Hematopoietic multipotent progenitor cell treated with erythropoietin and hydrocortisone succinate and interleukin-3 and kit ligand, for 17 days (in vitro differentiated cells): ENCODE measurements at regions not wholly inside any gene's neighbourhood (a gene's known extent, or its start where the extent isn't known, plus 50 kb on each side); places are given as distances from the start of the nearest gene placed in this dataset.

ENCODE experiments used
- DNase-seq: peaks from one replicate; pipeline ENCODE4 v3.0.0-alpha.2; 2015; ENCODE audit warnings: low spot score

DNA sequence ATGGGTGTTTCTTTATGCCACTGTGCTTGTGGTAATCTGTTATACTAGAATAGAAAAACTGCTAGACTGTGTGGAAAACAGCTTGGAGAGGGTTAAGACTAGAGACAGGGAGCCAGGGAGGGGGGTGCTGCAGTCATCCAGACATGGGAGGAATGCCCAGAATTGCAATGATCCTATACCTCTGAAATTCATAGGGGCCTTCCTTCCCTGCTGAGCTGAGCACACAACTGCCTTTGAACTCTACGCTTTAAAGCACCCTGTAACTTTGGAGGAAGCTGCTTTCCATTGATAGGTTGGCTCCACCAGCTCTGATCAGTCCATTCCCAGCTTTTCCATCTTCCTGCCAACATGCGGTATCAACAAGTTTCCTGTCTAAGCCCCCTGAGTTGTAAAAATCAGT lies 155.9 kb upstream of the RASGEF1B start:
- DNase-seq, result no peak

DNA sequence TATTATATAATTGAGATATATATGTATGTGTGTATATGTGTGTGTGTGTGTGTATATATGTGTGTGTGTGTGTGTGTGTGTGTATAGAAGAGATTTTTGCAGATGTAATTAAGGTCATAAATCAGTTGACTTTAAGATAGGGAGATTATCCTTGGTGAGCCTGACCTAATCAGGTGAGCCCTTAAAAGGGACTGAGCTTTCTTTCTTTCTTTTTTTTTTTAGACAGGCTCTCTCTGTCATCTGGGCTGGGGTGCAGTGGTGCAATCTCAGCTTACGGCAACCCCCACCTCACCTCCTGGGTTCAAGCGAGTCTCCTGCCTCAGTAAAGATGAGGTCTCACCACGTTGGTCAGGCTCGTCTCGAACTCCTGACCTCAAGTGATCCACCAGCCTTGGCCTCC lies 155.1 kb upstream of the RASGEF1B start:
- no peak for DNase-seq

DNA sequence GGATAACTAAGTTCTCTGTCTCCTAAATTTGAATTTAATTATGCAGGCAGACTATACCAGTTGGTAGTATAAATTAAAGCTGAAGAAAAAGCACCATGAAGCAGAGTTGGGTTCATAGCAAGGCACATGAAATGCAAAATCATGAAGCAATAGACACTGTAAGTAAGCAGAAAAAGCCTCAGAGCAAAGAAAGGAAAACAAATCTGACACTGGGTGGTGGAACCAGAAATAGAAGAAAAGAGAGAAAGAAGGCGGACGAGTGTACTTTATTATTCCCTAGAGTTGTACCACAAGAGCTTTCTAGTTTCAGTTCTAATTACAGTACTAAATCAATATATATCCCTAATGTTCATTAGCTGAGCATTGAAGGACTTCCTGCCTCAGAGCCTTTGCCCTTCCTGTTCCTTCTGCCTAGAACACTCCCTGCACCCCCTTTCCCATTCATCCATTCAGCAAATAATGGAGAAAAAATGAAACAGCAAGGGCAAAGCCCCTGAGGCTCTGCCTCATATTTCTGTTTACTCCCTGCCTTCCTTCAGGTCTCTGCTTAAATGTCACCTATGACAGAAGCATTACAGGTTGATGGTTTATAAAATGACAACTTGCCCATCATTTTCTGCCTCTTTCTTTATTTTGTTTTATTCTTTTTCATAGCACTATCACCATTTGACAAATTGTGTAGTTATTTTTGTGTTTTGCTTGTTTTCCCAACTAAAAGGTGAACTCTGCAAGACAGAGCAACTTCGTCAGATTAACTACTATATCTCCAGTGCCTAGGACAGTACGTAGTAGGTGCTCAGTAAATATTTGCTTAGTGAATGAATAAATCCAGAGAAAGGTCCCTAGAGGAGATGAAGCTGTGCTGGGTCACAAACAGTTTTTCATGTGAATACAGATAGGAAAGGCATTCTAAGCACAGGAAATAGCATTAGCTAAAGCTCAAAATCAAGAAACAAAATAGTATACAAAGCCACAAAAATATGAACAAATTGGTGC lies 154.0 kb upstream of the RASGEF1B start:
- no peak for DNase-seq

DNA sequence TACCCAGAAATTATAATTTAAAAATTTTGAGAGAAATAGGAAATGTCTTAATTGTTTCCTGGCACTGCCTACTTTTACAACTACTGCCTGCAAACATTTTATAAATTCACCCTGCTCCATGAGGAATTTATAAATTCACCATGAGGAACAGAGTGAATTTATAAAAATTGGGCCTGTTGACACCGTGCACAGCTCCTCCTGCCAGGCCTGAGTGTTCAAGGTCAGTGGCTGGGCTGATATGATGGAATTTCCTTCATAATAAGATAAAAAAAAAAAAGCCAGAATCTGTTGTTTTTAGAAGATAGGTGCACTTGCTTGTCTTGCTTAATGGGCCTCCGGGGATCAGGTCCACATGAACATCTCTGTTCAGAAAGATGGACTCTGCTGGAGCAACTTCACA lies 151.7 kb upstream of the RASGEF1B start:
- DNase-seq, result no peak

DNA sequence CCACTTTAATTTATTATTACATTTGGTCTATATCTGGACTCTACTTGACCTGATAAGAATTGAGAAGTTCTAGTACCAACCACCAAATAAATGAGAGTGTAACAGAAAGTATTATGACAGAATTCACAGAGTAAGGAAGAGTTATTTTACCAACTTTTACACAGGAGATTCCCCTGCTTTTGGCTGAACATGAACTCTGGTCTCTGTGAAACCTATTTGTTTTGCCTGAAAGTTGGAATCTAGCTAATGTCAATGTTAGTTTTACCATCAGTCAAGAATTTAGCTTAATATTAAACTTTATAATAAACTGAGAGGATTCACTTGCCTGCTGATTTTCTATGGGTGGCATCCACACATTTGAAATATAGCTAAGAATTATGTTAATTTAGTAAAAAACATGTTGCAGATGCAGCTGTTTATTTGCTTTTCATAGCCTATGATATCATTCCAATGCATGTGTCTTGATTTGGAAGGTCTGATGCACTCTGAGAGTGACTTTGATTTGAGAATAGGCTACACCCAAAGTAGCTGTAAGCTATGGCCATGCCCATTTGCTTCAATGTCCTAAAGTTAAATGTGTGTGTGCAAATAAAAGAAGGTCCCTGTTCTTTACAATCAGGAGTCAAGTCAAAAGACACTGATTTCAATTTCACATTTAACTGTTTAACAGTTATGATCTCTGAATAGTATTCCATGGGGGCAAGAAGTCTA lies 150.9 kb upstream of the RASGEF1B start:
- DNase-seq, result no peak

DNA sequence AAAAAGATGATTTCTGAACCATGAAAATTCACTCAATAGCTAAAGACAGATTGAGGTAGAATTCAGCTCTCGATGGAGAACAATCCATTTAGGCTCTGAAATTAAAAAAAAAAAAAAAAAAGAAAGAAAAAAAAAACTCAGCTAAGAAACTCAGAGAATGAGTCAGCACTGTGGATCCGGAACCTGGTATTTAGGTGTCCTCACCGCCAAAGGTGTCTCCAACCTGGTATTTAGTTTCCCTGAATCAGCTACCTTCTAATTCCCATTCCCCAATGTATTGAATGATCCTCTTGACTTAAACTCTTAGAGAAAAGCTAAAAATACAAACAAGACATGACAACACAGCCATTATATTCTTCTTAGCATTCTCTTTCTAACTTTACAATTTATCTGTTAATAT lies 150.3 kb upstream of the RASGEF1B start:
- no peak for DNase-seq

DNA sequence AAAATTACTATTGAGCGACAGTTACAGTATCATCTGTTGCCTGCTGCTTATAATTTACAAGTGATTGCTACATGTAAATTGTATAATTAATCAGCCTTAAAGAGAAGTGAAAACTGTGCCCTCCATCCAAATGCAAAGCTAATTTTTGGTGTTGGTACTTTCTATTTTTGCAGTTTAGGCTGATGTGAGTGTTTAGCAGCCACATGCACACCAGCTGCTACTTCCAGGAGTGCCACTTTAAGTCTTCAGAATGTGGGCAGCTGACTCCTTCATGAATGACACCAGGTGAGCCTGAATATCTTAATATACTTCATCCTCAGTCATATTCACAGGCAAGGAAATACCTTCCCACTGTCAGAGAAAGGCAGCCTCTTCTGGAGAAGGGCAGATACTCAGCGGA lies 149.8 kb upstream of the RASGEF1B start:
- no peak for DNase-seq

DNA sequence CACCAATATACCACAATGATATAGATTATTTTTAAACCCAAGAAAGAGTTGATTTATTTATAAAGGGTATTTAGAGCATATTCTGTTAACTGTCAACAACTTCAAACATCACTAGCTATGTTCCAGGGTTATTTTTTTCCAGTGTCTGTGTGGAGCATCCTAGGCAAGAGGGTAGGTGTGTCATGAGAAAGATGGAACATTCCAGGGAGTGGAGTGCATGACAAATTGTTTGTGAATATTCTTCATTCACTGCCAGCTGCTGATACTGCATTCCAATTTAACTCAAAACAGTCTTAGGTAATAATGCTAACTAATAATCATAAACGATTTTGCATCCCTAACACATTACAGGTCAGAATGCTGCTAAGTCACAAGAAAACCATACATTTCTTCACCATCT lies 148.7 kb upstream of the RASGEF1B start:
- no peak for DNase-seq

DNA sequence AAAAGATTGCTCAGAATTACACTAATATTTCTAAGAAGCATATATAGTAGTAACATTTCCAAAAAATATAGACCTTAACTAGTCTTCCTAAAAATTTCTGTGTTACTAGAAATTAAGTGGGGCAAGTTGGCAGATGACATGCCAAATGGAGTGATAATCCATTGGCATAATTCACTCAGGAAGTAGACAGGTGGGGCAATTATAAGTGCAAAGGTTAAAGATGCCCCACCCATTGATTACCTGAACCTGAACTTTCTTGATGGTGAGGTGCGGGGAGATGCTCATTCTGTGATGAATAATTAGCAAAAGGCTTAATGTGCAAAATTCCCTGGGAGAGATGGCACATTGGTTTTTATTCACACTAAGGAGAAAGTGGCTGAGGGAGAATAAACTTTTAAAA lies 145.8 kb upstream of the RASGEF1B start:
- no peak for DNase-seq

DNA sequence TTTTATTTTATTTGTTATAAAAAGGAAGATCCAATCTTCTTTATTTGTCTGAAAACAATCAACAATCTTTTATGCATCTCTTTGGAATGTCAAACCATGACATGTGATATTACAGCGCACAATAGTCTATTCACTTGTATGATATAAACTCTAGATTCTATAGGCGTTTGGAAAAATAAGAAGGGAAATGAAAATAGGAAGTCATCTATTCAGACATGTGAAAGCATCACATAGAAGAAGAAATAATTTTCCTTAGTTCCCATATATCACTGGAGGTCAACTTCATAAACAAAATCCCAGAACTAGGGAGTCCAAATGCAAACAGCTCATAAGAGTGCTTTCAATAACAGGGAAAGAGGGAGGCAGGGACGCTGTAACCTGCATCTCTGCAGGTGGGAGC lies 139.5 kb upstream of the RASGEF1B start:
- no peak for DNase-seq

DNA sequence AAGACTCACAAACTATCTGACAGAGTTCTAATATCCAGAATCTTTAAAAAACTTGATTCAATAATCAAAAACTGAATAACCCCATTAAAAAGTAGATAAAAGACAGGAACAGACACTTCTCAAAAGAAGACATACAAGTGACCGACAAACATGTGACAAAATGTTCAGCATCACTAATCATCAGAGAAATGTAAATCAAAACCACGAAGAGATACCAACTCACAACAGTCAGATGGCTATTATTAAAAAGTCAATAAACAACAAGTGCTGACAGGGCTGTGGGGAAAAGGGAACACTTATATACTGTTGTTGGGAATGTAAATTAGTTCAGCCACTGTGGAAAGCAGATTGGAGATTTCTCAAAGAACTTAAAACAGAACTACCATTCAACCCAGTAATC lies 138.1 kb upstream of the RASGEF1B start:
- no peak for DNase-seq

DNA sequence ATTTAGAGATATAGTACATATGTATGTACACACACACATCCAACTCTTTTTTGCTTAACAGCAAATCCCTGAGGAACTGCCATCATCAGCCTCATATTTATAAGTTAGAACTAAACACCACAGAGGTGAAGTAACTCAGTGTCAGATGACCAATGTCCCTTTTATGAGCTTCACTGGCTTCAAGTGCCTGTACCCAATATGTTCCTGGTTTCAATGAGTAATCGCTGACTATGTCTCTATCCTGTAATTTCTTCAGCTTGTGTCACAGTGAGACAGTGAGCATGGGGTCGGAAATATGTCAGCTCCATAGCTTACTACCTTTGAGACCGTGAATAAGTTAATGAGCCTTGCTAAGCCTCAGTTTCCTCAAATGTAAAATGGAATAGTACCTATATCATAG lies 136.2 kb upstream of the RASGEF1B start:
- no peak for DNase-seq

DNA sequence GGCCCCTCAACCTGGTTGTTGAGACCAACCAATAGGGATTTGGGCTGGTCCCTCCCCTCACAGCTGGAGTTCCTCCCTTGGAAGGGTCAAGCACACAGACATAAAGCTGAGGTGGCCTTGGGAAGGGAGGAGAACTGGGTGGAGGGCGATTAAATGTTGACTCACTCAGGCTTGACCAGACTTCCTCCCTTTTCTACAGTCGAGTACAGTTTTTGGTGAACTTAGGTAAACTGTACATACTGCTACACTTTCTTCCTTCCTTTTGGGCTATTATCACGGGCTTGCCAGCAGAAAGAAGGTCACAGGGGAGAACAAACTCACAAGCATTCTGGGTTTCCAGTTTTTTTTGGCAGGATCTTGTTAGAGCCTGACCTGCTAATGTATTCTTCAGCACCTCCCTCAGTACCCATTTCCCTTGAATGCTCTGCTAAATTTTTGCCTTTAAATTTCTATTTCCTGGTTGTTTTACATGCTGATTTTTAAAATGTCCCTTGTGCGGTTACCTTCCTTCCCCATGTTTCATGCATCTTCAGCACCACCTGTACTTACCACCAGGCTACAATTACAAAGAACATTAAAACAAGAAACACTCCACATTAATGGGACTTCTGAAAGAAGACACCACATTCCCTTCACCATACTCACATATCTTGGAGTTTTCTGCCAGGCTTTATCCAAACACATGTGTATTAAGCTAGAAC lies 135.2 kb upstream of the RASGEF1B start:
- DNase-seq, result no peak

DNA sequence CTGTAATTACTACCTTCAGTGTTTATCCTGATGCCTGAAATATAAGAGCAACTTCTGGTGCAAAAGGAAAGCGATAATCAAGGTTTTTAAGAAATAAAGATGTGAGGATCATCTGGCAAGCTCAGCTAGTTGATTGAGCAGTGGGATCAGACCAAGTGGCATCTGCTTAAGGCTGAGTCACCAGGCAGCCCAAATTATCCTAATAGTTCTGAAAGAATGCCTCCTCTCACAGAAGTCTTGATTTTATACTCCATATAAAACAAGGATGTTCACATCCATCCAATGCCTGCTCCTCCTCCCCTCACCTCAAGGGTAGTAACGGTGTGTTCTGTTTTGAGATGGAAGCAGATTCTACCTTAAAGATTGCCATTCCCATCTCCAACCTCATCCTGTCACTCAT lies 134.5 kb upstream of the RASGEF1B start:
- DNase-seq, result no peak

DNA sequence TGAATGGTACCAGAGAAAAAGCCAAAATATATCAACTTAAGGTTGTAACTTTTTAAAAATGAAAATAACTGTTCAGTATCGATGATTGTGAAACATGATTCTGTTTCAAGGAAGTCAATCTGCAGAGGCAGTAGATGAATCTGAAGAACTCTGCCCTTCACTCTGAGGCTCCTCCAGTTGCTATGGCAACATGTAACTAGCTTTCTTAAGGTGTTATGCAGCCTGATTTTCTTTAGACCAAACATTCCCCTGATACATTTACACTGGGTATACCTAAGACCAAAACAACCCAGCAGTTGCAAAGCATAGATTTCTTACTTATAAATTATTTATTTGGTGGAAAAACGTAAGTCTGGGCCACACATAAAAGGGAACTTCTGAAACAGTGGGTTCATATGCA lies 133.6 kb upstream of the RASGEF1B start:
- no peak for DNase-seq

DNA sequence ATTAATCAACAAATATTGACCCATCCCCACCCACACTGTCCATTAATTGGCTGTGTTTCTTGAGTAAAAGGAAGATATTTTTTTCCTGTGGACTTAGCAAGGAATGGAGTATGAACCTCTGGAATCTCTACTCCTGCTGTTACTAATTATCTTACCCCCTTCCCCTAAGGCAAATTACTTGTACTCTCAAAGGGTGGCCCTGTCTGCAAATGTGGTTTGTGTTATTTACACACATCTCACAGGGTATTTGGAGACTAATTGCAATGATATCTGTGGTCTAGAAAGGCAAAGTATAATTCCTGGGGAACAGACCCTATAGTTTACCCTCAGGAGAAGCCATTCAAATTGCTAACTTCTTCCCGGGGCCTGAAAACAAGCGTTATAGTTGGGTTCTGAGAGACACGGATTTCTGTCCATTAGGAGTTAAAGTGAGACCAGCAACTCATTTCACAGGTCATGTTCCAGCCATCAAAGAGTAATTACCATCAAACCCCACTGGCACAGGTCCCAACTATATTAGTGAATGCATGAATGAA lies 133.0 kb upstream of the RASGEF1B start:
- DNase-seq, result no peak

DNA sequence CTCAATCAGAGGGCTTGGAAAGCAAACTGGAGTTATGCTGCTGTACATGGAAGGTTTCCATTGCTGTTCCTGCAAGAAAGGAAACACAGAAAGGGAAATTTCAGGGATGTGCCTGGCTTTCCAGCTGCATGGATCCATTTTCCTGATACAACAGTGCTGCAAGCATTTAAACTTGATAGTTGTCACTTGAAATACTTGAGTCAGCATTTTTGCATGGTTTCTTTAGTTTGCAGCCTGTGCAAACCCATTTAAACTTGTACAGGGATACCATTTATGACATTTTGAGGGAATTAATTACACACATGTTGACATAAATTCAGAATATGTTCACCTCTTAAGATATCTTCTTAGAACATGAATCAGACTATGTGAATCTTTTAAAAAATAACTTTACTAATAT lies 131.1 kb upstream of the RASGEF1B start:
- DNase-seq, result no peak

DNA sequence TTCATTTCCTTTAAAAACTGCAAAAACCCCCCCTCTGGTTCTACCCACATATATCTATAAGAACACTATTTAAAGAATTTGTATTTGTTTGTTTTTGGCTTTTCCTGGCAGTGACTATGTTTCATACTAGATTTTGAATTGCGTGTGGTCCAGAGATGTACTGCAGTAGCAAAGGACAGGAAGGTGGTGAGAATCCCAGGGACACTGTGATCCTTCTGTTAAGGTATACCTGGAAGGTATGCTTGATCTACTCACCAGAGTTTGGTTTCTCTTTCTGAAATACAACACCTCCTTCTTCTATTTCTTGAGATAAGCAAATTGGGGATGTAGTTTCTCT lies 129.6 kb upstream of the RASGEF1B start:
- DNase-seq, result no peak

DNA sequence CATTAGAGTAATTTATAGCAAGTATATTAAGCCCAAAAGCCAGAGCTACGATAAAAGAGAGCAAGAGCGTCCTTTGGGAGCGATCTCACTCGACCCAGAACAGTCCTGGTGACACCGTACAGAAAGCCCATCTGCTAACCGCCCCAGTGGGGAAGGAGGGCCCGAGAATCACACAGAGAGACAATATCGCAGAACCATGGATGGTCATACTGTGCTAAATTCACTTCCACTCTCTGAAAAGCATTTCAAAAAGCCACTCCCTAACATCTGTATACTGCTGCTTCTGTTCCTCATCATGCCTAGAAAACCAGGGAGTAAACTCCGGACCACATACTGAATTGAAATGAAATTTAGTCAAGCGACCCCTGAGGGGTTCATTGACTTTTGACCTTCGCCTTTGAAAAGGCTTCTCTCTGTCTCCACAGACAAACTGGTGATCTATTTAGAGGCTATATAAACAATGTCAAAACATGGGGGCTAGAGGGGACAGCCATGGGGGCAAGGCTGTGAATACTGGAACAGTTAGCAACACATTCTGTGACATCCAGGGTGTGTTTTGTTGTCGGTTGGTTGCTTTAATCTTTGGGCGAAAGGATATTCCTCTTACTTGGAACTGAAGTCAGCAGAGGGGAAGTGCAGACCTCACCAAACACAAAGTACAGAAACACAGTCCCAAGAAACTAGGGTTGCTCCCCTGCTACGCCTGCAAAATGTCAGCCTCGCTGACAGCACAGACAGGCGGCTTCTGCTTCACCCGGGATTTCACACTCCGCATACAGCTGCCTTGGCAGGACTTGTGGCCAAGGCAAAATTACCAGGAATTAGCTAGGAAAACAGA lies 129.0 kb upstream of the RASGEF1B start:
- no peak for DNase-seq

DNA sequence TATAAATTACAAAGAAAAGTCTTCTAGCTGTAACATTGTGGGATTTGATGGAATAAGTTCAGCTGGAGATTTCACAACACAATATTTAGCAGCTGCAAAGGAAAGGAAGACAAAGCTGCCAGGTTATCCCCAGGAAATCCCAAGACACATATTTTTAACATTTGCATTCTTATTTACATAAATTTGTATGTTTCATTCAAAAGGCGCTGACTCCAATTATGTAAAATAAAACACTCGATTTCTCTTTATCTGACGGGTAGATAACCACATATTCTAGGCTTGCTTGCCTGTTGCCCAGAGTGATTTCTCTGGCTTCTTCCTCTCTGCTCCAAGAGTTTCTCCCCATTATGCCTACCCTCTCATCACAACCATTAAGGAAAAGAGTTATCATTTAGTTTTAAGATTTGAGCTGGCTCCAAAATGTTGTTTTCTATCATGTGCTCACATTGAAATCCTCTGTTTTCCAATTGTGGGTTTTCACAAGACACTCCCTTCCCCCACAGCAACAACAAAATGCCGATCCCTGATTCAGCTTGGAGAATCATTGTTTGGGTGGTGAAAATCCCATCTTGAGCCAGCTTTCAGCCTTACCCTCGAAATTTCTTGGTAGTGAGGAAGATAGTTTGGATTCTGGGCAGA lies 128.2 kb upstream of the RASGEF1B start:
- DNase-seq, result no peak
